OCI-LY1 (cell line): ENCODE measurements at regions not wholly inside any gene's neighbourhood (a gene's known extent, or its start where the extent isn't known, plus 50 kb on each side); places are given as distances from the start of the nearest gene placed in this dataset.

Experiments
- EZH2 ChIP-seq: fragments of 200-600 bp; sonication (generic), shearing (Covaris generic); IDR thresholded peaks from 2 replicates; pipeline ENCODE4 v1.8.0; 2017; ENCODE audit warnings: borderline replicate concordance, mixed run types, mild to moderate bottlenecking, antibody characterized with exemption, low read length, moderate library complexity, mixed read lengths
- TF ChIP-seq, protein P1 (sequence below): fragments of 200-600 bp; sonication (generic), shearing (Covaris generic); IDR thresholded peaks from 2 replicates; pipeline ENCODE4 v1.5.1; 2017; ENCODE audit warnings: mild to moderate bottlenecking, antibody characterized with exemption, low read length, moderate library complexity, mixed read lengths

GRCh38 chr18:76137216-76137615, 357.8 kb downstream of the ZNF516 start:
- TF ChIP-seq, protein P1, sequence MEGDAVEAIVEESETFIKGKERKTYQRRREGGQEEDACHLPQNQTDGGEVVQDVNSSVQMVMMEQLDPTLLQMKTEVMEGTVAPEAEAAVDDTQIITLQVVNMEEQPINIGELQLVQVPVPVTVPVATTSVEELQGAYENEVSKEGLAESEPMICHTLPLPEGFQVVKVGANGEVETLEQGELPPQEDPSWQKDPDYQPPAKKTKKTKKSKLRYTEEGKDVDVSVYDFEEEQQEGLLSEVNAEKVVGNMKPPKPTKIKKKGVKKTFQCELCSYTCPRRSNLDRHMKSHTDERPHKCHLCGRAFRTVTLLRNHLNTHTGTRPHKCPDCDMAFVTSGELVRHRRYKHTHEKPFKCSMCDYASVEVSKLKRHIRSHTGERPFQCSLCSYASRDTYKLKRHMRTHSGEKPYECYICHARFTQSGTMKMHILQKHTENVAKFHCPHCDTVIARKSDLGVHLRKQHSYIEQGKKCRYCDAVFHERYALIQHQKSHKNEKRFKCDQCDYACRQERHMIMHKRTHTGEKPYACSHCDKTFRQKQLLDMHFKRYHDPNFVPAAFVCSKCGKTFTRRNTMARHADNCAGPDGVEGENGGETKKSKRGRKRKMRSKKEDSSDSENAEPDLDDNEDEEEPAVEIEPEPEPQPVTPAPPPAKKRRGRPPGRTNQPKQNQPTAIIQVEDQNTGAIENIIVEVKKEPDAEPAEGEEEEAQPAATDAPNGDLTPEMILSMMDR, result no peak
- no peak for TF ChIP-seq EZH2
